H9 (cell line): ENCODE measurements at regions not wholly inside any gene's neighbourhood (a gene's known extent, or its start where the extent isn't known, plus 50 kb on each side); places are given as distances from the start of the nearest gene placed in this dataset.

Experiments used
- DNase-seq: peaks from one replicate; pipeline ENCODE4 v3.0.0-alpha.2; 2017
- H2AFZ ChIP-seq: one replicate; pipeline ENCODE4 v1.6.1; 2013; ENCODE audit warnings: mild to moderate bottlenecking, low read length, control low read depth, moderate library complexity
- H2AK5ac ChIP-seq: 2 replicates; pipeline ENCODE4 v1.6.1; 2013; ENCODE audit warnings: low read length, control low read depth, mixed read lengths; ENCODE audit not compliant: insufficient read length
- H2BK120ac ChIP-seq: one replicate; pipeline ENCODE4 v1.6.1; 2013; ENCODE audit warnings: low read depth, mild to moderate bottlenecking, low read length, control low read depth, inconsistent platforms; ENCODE audit not compliant: poor library complexity, severe bottlenecking
- H2BK12ac ChIP-seq: 2 replicates; pipeline ENCODE4 v1.6.1; 2013; ENCODE audit warnings: low read length, control low read depth, mixed read lengths, low read depth; ENCODE audit not compliant: insufficient read length
- H2BK15ac ChIP-seq: 2 replicates; pipeline ENCODE4 v1.6.1; 2013; ENCODE audit warnings: low read depth, low read length, control low read depth
- H2BK20ac ChIP-seq: one replicate; pipeline ENCODE4 v1.6.1; 2013; ENCODE audit warnings: low read depth, mild to moderate bottlenecking, low read length, control low read depth, inconsistent platforms; ENCODE audit not compliant: poor library complexity, severe bottlenecking
- H2BK5ac ChIP-seq: 2 replicates; pipeline ENCODE4 v1.6.1; 2013; ENCODE audit warnings: low read length, control low read depth, mixed read lengths; ENCODE audit not compliant: insufficient read length
- H3K14ac ChIP-seq: 2 replicates; pipeline ENCODE4 v1.6.1; 2013; ENCODE audit warnings: low read length, control low read depth; ENCODE audit not compliant: insufficient read depth
- H3K18ac ChIP-seq: 2 replicates; pipeline ENCODE4 v1.6.1; 2013; ENCODE audit warnings: low read depth, mild to moderate bottlenecking, mixed read lengths, low read length, control low read depth; ENCODE audit not compliant: insufficient read length
- H3K23ac ChIP-seq: 2 replicates; pipeline ENCODE4 v1.6.1; 2013; ENCODE audit warnings: low read length, control low read depth, mixed read lengths, low read depth; ENCODE audit not compliant: insufficient read length
- H3K23me2 ChIP-seq: 2 replicates; pipeline ENCODE4 v1.6.1; 2013; ENCODE audit warnings: low read depth, mild to moderate bottlenecking, mixed read lengths, low read length, control low read depth; ENCODE audit not compliant: insufficient read length, poor library complexity, severe bottlenecking
- H3K27ac ChIP-seq: 2 replicates; pipeline ENCODE4 v1.5.1; 2013; ENCODE audit warnings: low read length, control low read depth, mixed read lengths, low read depth; ENCODE audit not compliant: insufficient read length
- H3K27me3 ChIP-seq: 2 replicates; pipeline ENCODE4 v1.6.1; 2013; ENCODE audit warnings: low read length, control low read depth, inconsistent platforms; ENCODE audit not compliant: insufficient read depth
- H3K4ac ChIP-seq: 2 replicates; pipeline ENCODE4 v1.6.1; 2013; ENCODE audit warnings: low read depth, mild to moderate bottlenecking, control low read depth, inconsistent platforms, low read length, moderate library complexity
- H3K4me1 ChIP-seq: 2 replicates; pipeline ENCODE4 v1.6.1; 2013; ENCODE audit warnings: low read length, control low read depth, inconsistent platforms; ENCODE audit not compliant: insufficient read depth
- H3K4me2 ChIP-seq: 2 replicates; pipeline ENCODE4 v1.6.1; 2013; ENCODE audit warnings: low read length, control low read depth, mixed read lengths; ENCODE audit not compliant: insufficient read length, insufficient read depth
- H3K56ac ChIP-seq: 2 replicates; pipeline ENCODE4 v1.6.1; 2013; ENCODE audit warnings: low read depth, mild to moderate bottlenecking, mixed read lengths, low read length, control low read depth; ENCODE audit not compliant: insufficient read length
- H3K79me1 ChIP-seq: 2 replicates; pipeline ENCODE4 v1.6.1; 2013; ENCODE audit warnings: low read depth, mild to moderate bottlenecking, moderate library complexity, low read length, control low read depth, inconsistent platforms; ENCODE audit not compliant: insufficient read depth, poor library complexity, severe bottlenecking
- H3K79me2 ChIP-seq: 2 replicates; pipeline ENCODE4 v1.6.1; 2013; ENCODE audit warnings: low read length, control low read depth, inconsistent platforms; ENCODE audit not compliant: insufficient read depth
- H3K9ac ChIP-seq: 2 replicates; pipeline ENCODE4 v1.6.1; 2013; ENCODE audit warnings: low read length, control low read depth, mixed read lengths; ENCODE audit not compliant: insufficient read length; ENCODE audit errors: extremely low read depth
- H3K9me3 ChIP-seq: one replicate; pipeline ENCODE4 v1.6.1; 2013; ENCODE audit warnings: low read depth, low read length, inconsistent platforms; ENCODE audit not compliant: control insufficient read depth
- H3T11ph ChIP-seq: one replicate; pipeline ENCODE4 v1.6.1; 2013; ENCODE audit warnings: mild to moderate bottlenecking, low read length, control low read depth, inconsistent platforms
- H4K20me1 ChIP-seq: one replicate; pipeline ENCODE4 v1.6.1; 2013; ENCODE audit not compliant: control insufficient read depth, insufficient read length, insufficient read depth
- H4K5ac ChIP-seq: 2 replicates; pipeline ENCODE4 v1.6.1; 2013; ENCODE audit warnings: low read depth, mild to moderate bottlenecking, mixed read lengths, low read length, control low read depth; ENCODE audit not compliant: insufficient read length
- H4K8ac ChIP-seq: replicated peaks from 2 replicates; pipeline ENCODE4 v1.6.1; 2013; ENCODE audit warnings: low read length, control low read depth, mixed read lengths, low read depth; ENCODE audit not compliant: insufficient read length
- H4K91ac ChIP-seq: 2 replicates; pipeline ENCODE4 v1.6.1; 2013; ENCODE audit warnings: low read depth, mild to moderate bottlenecking, moderate library complexity, mixed read lengths, low read length, control low read depth; ENCODE audit not compliant: insufficient read length
- H3K27ac Mint-ChIP-seq, 3 experiments: 2 replicates in 2 of 3; 3 replicates in 1 of 3; pipeline ENCODE4 v1.8.0; 2020 to 2021; ENCODE audit warnings: mixed read lengths in 3 of 3, mild to moderate bottlenecking in 1 of 3, moderate library complexity in 1 of 3
- H3K27me3 Mint-ChIP-seq: 2 replicates; pipeline ENCODE4 v1.8.0; 2021; ENCODE audit warnings: low read depth, mild to moderate bottlenecking, moderate library complexity, mixed read lengths
- H3K36me3 Mint-ChIP-seq, 3 experiments: 2 replicates in 2 of 3; 3 replicates in 1 of 3; pipeline ENCODE4 v1.8.0; 2020 to 2021; ENCODE audit warnings: low read depth in 3 of 3, mixed read lengths in 3 of 3; ENCODE audit not compliant: insufficient read depth in 1 of 3
- H3K4me1 Mint-ChIP-seq, 2 experiments: 2 replicates each; pipeline ENCODE4 v1.8.0; 2020; ENCODE audit warnings: mixed read lengths in 2 of 2
- H3K4me3 Mint-ChIP-seq, 2 experiments: 2 replicates in 1 of 2; 3 replicates in 1 of 2; pipeline ENCODE4 v1.8.0; 2020 to 2021; ENCODE audit warnings: mild to moderate bottlenecking in 2 of 2, mixed read lengths in 2 of 2, moderate library complexity in 1 of 2
- H3K9me3 Mint-ChIP-seq, 2 experiments: 2 replicates in 1 of 2; 3 replicates in 1 of 2; pipeline ENCODE4 v1.8.0; 2020; ENCODE audit warnings: mild to moderate bottlenecking in 2 of 2, mixed read lengths in 2 of 2, moderate library complexity in 1 of 2
- CTCF ChIP-seq: fragments of 200-600 bp; sonication (generic); conservative IDR thresholded peaks from 3 replicates; pipeline ENCODE4 v1.8.0; 2021; ENCODE audit warnings: antibody characterized with exemption, mild to moderate bottlenecking
- WGBS: extraction: QIAGEN DNeasy Blood & Tissue Kit; methylation state at CpG from one replicate; pipeline ENCODE4 v1.1.7; 2013; ENCODE audit warnings: missing lambda C conversion rate, low lambda C conversion rate, mixed read lengths; ENCODE audit not compliant: insufficient read length; ENCODE audit errors: extremely low coverage; 5-methylcytosine and 5-hydroxymethylcytosine counted together

GRCh38 chr10:128180843-128181242 is 54.6 kb upstream of the MKI67 start:
- Histone ChIP-seq H3K4me1 (peaks cover 4% of the 10 kb centered on the region; the same call in 1 of the 2 replicates), H3K23me2 (no peaks in the 10 kb centered on the region), H2AFZ (no peak overlapping the region), H3K18ac (no peak overlapping the region), H3K9ac (no peak overlapping the region), H4K5ac (no peak overlapping the region), H4K20me1 (no peaks in the 10 kb centered on the region), H3K4ac (no peak overlapping the region), H3K14ac (no peak overlapping the region), H2BK120ac (no peak overlapping the region), H3K79me2 (no peaks in the 10 kb centered on the region), H3K79me1 (no peaks in the 10 kb centered on the region), H3K56ac (no peak overlapping the region), H3K23ac (no peak overlapping the region), H3K27me3 (no peaks in the 10 kb centered on the region), H2BK15ac (no peak overlapping the region), H3K4me2 (no peak overlapping the region), H3K27ac (no peak overlapping the region), H4K8ac (no peak overlapping the region), H2AK5ac (no peak overlapping the region), H2BK5ac (no peak overlapping the region), H2BK20ac (no peak overlapping the region), H3K9me3 (peaks cover 4% of the 10 kb centered on the region), H2BK12ac (no peak overlapping the region), H3T11ph (no peak overlapping the region), H4K91ac (no peak overlapping the region)
- no peak for DNase-seq
- Mint-ChIP-seq H3K27ac (no peak overlapping the region), H3K9me3 (peaks cover 18 to 20% of the 10 kb centered on the region in 2 experiments), H3K27me3 (no peaks in the 10 kb centered on the region; the same call in 1 of the 2 replicates), H3K4me3 (no peak overlapping the region), H3K36me3 (peaks cover 3 to 18% (median 6%) of the 10 kb centered on the region in 3 experiments; a peak in 6 of 7 replicates), H3K4me1 (peaks cover 10 to 23% of the 10 kb centered on the region in 2 experiments)
- no CpG with 5 or more reads among the region's 8 CpGs for WGBS
- TF ChIP-seq CTCF: no peak
